Left colon (tissue), 2 donors: ENCODE measurements at regions not wholly inside any gene's neighbourhood (a gene's known extent, or its start where the extent isn't known, plus 50 kb on each side); places are given as distances from the start of the nearest gene placed in this dataset.
"Not testable (repeated sequence)": the region's sequence is repeated elsewhere in the genome, so short reads cannot be mapped to it uniquely, and the experiment has no call there.

ENCODE experiments used
- ATAC-seq: fragments of 200-7000 bp; cut with Tn5 transposase; one replicate; pipeline ENCODE4 v1.9.1; 2020; ENCODE audit warnings: mild to moderate bottlenecking, moderate library complexity
- DNase-seq, 2 donors: peaks; one replicate each; pipeline ENCODE4 v3.0.0-alpha.2; 2020
- intact Hi-C, 2 donors: fragments of 100-400 bp; cut with DNase I in 1 of 2; cut with micrococcal nuclease in 1 of 2; formaldehyde crosslinking; loops; one replicate each; pipeline versions ENCODE4 v1.11.2 to v1.14.0; 2022; cut with DNase I, micrococcal nuclease
- donor health status: DM: no; HTN: no; CAD: no.
- donor health status: DM: yes; HTN: yes; CAD: no.

DNA sequence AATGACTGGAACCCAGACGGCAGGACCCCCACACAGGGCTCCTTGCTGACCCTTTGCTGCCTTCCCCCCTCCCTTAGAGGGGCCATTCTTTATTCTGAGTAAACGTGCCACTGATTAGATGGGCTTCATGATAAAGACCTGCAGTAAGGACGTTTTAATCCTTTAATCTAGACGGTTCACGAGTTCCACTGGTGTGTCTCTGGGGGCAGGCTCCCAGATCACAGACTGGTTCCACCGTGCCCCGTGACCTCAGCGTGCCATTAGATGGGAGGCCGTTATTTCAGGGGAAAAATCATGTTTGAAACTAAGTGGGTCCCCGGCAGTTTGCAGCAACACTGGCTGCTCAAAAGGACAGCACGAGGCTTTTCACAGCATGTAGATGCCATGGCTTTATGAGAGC, 246.9 kb upstream of the PLGLB2 start:
- DNase-seq, intact Hi-C loops, ATAC-seq: not testable (repeated sequence)

DNA sequence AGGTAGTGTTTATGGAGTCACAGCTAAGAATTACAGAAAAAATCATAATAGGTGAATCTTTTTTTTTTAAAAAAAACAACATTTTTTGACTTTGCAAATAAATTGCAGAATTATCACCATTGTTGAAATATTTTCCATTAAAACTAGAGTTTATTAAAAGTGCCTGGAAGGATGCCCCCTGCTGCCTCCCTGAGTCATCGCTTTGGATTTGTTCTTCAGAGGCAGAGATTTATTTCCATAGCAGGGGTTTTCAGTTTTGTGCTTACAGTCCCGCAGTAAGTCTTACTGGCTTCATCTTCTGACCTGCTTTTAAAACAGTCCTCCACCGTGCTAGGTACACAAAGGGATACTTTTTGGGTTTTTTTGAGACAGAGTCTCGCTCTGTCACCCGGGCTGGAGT, 244.9 kb upstream of the PLGLB2 start:
- intact Hi-C loops, ATAC-seq, DNase-seq: not testable (repeated sequence)

DNA sequence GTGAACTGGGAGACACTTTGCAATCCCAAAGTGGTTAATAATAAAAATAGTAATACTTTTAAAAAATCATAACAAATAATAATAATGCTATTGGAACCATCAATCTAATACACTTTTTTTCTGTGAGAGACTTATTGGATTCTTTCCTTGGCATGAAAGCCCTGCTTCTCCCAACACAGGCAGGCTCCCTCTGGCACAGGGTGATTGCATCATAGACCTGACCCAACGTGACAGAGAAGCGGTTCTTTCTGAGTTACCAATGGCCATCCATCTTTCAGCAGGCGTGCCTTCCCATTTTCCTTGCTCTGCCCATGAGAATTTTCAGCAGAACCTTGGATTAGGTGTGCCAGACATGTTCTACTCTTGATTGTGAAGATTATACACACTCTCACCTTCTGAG, 242.6 kb upstream of the PLGLB2 start:
- ATAC-seq, DNase-seq, intact Hi-C loops: not testable (repeated sequence)

DNA sequence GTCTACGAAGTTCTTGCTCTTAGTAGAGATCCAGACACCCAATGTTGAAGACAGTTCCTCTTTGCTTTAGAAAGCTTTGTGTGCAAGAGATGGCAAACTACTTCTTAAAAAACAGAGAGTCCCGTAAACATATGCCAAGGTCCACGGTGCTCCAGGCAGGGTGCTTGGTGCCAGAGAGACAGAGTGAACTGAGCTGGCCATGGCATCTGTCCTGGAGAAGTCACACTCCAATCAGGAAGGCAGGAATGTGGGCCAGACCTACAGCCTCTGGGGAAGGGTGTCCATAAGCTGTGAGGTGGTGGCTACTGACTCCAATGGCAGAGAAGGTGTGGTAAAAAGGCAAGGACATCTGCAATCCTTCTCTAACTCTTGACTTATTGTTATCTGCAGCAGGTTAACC, 242.0 kb upstream of the PLGLB2 start:
- intact Hi-C loops, ATAC-seq, DNase-seq: not testable (repeated sequence)

DNA sequence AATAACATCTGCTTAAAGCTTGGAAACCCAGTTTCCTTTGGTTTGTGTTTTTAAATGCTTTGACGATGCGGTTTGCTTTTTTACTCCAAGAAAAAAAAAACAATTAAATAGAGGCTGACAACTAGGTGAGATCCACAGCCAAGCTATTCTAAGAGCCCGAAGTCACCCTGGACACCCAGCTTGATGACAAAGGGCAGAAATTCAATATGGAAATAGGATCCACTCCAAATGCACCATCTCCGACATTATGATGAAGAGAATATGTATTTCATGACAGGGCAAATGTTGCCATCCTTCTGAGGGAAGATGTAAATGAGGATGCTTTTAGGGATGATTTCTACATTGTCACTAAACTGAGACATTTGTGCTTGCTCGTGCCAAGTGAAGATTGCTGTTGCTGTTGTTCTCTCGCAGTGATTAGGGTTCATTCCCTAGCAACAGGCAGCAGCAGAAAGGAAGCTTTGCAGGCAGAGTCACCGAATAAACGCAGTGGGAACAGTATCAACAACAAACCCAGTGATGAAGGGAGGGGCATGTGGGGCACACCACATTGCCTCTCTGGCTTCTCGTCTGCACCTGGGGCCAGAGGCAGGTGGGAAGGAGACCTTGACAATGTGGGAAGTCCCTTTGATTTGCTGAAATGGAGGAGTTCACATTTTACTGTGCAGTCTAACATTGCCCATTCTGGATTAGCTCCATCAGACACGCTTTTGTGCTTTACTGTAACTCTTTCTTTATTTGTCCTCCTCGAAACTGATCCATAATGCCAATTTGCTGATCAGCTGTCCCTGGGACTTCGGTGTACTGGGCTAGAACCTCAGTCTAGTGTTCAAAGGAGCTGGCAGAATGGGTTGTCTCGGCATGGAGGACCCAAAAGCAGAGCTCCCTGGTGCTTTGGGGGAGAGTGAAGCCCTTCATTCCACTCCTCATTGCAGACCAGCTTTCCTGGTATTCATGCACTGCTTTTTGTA, 240.2 kb upstream of the PLGLB2 start:
- intact Hi-C loops: not testable (repeated sequence)
- peak; percentile 34 for ATAC-seq

GRCh38 chr2:87511195-87511778, 236.6 kb upstream of the PLGLB2 start:
- ATAC-seq, DNase-seq, intact Hi-C loops: not testable (repeated sequence)

More for the DNA sequence above, 240.2 kb upstream of the PLGLB2 start:
- DNase-seq: not testable (repeated sequence)

GRCh38 chr2:87512864-87513530, 234.9 kb upstream of the PLGLB2 start:
- DNase-seq, ATAC-seq, intact Hi-C loops: not testable (repeated sequence)

GRCh38 chr2:87514034-87514433, 233.9 kb upstream of the PLGLB2 start:
- intact Hi-C loops, ATAC-seq, DNase-seq: not testable (repeated sequence)

DNA sequence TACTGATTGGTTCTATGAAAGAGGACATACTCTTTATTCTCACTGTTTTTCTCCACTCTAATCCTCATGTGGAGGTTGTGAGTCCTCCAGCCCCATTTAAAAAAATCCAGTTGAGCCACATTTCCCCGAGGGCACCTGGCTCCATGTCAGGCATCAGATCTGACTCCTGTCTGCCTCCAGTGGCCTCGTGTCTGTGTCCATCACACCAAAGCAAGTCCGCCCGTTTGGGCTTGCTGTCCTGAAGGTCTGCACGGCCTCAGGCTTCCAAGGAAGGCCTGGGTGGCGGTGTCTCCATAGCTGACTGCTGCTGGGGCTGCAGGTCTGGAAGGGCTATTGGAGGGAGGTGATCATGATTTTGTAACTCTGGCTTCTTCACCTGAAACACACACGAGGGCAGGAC, 233.4 kb upstream of the PLGLB2 start:
- intact Hi-C loops, ATAC-seq: not testable (repeated sequence)

DNA sequence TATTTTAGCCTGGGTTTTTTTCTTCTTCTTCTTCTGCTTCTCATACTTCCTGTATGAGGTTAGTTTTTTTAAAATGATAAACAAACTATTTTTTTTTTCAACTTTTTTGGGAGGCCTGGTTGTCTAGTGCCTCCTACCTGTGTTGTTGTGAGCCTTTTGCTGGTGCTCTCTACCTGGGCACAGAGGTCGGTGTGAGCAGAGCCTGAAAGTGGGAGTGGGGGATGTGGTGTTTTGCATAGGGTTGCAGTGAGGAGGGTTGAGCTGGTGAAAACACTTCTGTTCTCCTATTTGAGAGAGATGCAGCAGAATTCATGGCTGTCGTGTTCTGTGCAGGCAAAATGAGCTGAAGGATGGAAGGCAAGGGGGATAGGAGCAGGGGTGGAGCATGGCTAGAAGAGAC, 232.7 kb upstream of the PLGLB2 start:
- DNase-seq, intact Hi-C loops, ATAC-seq: not testable (repeated sequence)

More for the DNA sequence above, 233.4 kb upstream of the PLGLB2 start:
- not testable (repeated sequence) for DNase-seq

- intact Hi-C loops, ATAC-seq, DNase-seq: not testable (repeated sequence)
Measured at GRCh38 chr2:87515875-87516274, 232.0 kb upstream of the PLGLB2 start.

- DNase-seq, intact Hi-C loops, ATAC-seq: not testable (repeated sequence)
Measured at GRCh38 chr2:87516369-87516967, 231.4 kb upstream of the PLGLB2 start.

DNA sequence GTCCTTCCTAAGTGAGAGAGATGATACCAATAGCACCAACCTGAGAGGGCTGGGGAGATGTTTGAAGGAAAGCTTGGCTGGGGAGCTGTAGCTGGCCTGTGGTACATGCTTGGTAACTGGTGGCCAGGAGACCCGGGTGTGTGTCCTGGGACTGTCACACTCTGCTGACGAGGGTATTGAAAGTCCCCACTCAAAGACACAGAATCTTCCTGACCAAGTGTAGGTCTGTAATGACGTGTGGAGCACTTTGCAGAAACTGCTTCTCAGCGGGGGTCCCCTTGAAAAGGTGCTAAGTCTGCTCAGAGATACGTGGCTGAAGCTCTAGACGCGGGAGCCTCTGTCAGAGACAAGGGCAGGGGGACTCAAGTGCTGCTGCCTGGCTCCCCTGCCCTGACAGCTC, 230.4 kb upstream of the PLGLB2 start:
- intact Hi-C loops, DNase-seq, ATAC-seq: not testable (repeated sequence)

GRCh38 chr2:87518066-87518465, 229.8 kb upstream of the PLGLB2 start:
- intact Hi-C loops, DNase-seq: not testable (repeated sequence)
- ATAC-seq: peak; percentile 21

DNA sequence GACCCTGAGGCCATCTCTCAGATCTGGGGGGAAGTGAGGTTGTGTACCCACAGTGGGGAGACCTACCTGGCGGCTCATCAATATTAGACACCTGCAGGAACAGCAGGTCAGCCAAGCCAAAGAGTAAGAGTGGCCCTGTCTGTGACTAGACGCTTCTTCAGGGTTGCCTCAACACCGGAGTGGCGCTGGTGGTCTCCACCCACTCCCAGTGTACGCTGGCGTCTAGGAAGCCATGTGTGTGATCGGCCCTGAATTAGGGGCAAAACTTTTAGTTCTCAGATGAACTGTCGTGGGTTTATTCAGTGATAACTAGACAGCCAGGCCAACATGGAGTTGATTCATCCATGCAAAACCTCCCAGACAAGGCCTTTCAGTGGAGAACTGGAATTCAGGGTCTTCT, 229.3 kb upstream of the PLGLB2 start:
- ATAC-seq, DNase-seq, intact Hi-C loops: not testable (repeated sequence)

DNA sequence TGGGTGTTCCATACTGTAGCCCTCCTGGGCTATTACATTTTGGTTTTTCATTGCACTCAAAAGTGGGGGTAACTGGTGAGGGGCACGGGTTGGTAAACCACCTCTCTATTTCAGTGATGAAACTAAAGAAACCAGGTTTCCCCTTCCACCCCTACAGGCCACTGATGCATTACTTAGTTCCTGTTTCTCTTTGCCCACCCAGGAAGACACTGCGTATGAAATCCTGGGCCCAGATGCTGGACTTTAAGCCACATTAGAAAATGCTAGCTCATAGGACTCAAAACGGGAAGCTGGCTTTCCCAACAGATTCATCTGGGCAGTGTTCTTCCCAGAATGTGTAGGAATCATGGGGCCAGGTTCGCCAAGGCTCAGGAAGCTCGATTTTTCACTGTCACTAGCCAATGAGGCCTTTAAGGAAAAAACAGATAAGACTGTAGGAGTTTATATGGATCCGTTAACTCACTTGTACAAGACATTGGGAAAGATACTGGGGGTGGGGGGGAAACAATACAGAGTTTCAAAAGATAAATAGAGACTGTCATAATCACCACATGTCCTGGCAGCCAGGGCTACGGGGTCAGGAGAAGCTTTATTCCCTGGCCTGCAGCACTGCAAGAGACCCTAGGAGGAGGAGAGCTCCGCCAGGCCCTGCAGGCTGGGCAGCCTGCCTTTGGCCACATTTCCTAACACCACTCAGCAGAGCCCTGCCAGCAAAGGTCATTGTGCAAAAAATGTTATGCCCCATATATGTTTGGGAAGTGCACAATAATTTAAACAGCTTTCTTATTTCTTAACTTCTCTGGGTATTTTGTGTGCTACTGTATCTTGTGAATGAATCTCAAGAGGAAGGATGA, 228.5 kb upstream of the PLGLB2 start:
- DNase-seq, intact Hi-C loops: not testable (repeated sequence)
- peak; percentile 34 for ATAC-seq

DNA sequence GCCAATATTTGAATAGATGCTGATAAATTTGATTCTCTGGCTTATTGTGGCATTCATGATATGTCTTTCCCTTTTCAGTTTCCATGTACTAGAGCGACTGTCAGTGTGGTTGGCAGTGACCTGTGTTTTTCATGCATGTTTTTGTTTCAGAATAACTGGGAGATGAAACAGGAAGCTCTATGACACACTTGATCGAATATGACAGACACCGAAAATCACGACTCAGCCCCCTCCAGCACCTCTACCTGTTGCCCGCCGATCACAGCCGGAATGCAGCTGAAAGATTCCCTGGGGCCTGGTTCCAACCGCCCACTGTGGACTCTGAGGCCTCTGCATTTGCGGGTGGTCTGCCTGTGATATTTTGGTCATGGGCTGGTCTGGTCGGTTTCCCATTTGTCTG, 226.8 kb upstream of the PLGLB2 start:
- intact Hi-C loops, ATAC-seq: not testable (repeated sequence)
- peak in 1 of 2 donors; percentile 20 for DNase-seq

DNA sequence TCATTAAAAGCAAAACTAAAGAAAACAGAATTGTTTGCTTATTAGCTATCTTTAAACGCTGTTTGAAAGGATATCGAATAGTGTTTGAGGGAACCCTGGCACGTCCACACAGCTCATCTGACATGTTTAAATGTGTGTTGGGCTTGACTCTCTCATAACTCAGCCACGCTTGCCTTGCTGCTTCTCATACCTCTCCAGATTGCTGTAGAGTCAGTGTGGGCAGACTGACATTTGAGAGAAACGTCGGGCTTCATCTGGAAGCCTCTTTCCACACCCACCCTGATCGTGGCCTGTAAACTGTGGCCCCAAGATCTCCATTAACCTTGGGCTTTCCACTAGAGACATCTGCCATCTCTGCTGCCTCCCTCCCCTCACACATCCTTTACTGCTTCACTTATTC, 226.4 kb upstream of the PLGLB2 start:
- intact Hi-C loops, ATAC-seq: not testable (repeated sequence)

More for the DNA sequence above, 226.4 kb upstream of the PLGLB2 start:
- DNase-seq: not testable (repeated sequence)
